Astrocyte (in vitro differentiated cells and primary cell): ENCODE measurements at regions not wholly inside any gene's neighbourhood (a gene's known extent, or its start where the extent isn't known, plus 50 kb on each side); places are given as distances from the start of the nearest gene placed in this dataset.

Source experiments
- DNase-seq: peaks from one replicate; pipeline ENCODE4 v3.0.0-alpha.2; 2010; ENCODE audit warnings: low read depth
- FAIRE-seq: peaks from 2 replicates; lab custom pipeline; 2011; peaks lifted over from hg19 to GRCh38; lab: Jason Lieb, UNC
- H2AFZ ChIP-seq: 2 replicates; pipeline ENCODE4 v1.6.0; 2012; ENCODE audit warnings: low read depth, low read length, inconsistent platforms
- H3K27ac ChIP-seq: 2 replicates; pipeline ENCODE4 v1.5.1; 2011; ENCODE audit warnings: low read depth, low read length, inconsistent platforms
- H3K27me3 ChIP-seq: 2 replicates; pipeline ENCODE4 v1.6.0; 2011; ENCODE audit warnings: low read length, inconsistent platforms; ENCODE audit not compliant: insufficient read depth
- H3K36me3 ChIP-seq: 2 replicates; pipeline ENCODE4 v1.5.1; 2011; ENCODE audit warnings: low read length, inconsistent platforms; ENCODE audit not compliant: insufficient read depth
- H3K4me1 ChIP-seq: 2 replicates; pipeline ENCODE4 v1.5.1; 2011; ENCODE audit warnings: low read length, inconsistent platforms; ENCODE audit not compliant: insufficient read depth
- H3K4me2 ChIP-seq: 2 replicates; pipeline ENCODE4 v1.6.0; 2012; ENCODE audit warnings: low read length, inconsistent platforms
- H3K4me3 ChIP-seq: 2 replicates; pipeline ENCODE4 v1.5.1; 2011; ENCODE audit warnings: low read depth, mild to moderate bottlenecking, low read length, inconsistent platforms; ENCODE audit not compliant: insufficient read depth
- H3K79me2 ChIP-seq: 2 replicates; pipeline ENCODE4 v1.6.0; 2012; ENCODE audit warnings: mild to moderate bottlenecking, low read length, inconsistent platforms; ENCODE audit not compliant: insufficient read depth
- H3K9ac ChIP-seq: 2 replicates; pipeline ENCODE4 v1.6.0; 2012; ENCODE audit warnings: mild to moderate bottlenecking, low read length, inconsistent platforms
- H3K9me3 ChIP-seq: 2 replicates; pipeline ENCODE4 v1.5.1; 2012; ENCODE audit warnings: low read depth, mild to moderate bottlenecking, low read length, inconsistent platforms; ENCODE audit not compliant: insufficient read depth
- H4K20me1 ChIP-seq: 2 replicates; pipeline ENCODE4 v1.6.0; 2012; ENCODE audit warnings: low read length, inconsistent platforms; ENCODE audit not compliant: insufficient read depth
- H3K27ac Mint-ChIP-seq: one replicate; pipeline ENCODE4 v1.8.0; 2021; ENCODE audit warnings: mild to moderate bottlenecking, mixed read lengths; ENCODE audit not compliant: unreplicated experiment
- H3K27me3 Mint-ChIP-seq: one replicate; pipeline ENCODE4 v1.8.0; 2021; ENCODE audit warnings: low read depth, mixed read lengths; ENCODE audit not compliant: unreplicated experiment
- H3K36me3 Mint-ChIP-seq: one replicate; pipeline ENCODE4 v1.8.0; 2021; ENCODE audit warnings: low read depth, mixed read lengths; ENCODE audit not compliant: unreplicated experiment
- H3K4me1 Mint-ChIP-seq: one replicate; pipeline ENCODE4 v1.8.0; 2021; ENCODE audit warnings: low read depth, mixed read lengths; ENCODE audit not compliant: unreplicated experiment
- H3K4me3 Mint-ChIP-seq: one replicate; pipeline ENCODE4 v1.8.0; 2021; ENCODE audit warnings: mild to moderate bottlenecking, moderate library complexity, mixed read lengths; ENCODE audit not compliant: unreplicated experiment
- H3K9me3 Mint-ChIP-seq: one replicate; pipeline ENCODE4 v1.8.0; 2021; ENCODE audit warnings: mild to moderate bottlenecking, mixed read lengths; ENCODE audit not compliant: unreplicated experiment
- CTCF ChIP-seq: IDR thresholded peaks from 2 replicates; pipeline ENCODE4 v1.5.1; 2011; ENCODE audit warnings: low read depth, mild to moderate bottlenecking, inconsistent platforms, low read length, moderate library complexity; ENCODE audit not compliant: insufficient read depth
- EZH2 ChIP-seq: IDR thresholded peaks from 2 replicates; pipeline ENCODE4 v1.6.1; 2012; ENCODE audit warnings: mild to moderate bottlenecking, low read length, inconsistent platforms; ENCODE audit not compliant: insufficient read depth

- H3K4me1 ChIP-seq = no peaks in the 10 kb centered on the region
- no peak for TF ChIP-seq CTCF
- TF ChIP-seq EZH2 = no peak
- H3K9ac ChIP-seq = no peak overlapping the region
- H3K79me2 ChIP-seq = no peaks in the 10 kb centered on the region
- FAIRE-seq (no peak), DNase-seq (no peak)
- no peaks in the 10 kb centered on the region for H3K9me3 Mint-ChIP-seq
- H3K27ac ChIP-seq = no peak overlapping the region
- no peaks in the 10 kb centered on the region for H3K9me3 ChIP-seq
- H3K27me3 ChIP-seq = no peaks in the 10 kb centered on the region
- H4K20me1 ChIP-seq = no peaks in the 10 kb centered on the region
- no peaks in the 10 kb centered on the region for H3K27me3 Mint-ChIP-seq
- H3K36me3 ChIP-seq = no peaks in the 10 kb centered on the region
- H3K4me3 ChIP-seq = no peak overlapping the region
- no peaks in the 10 kb centered on the region for H3K36me3 Mint-ChIP-seq
- H3K27ac Mint-ChIP-seq = no peak overlapping the region
- H3K4me3 Mint-ChIP-seq = no peak overlapping the region
- no peak overlapping the region for H3K4me2 ChIP-seq
- H3K4me1 Mint-ChIP-seq = no peaks in the 10 kb centered on the region
- H2AFZ ChIP-seq = no peak overlapping the region
Observed at GRCh38 chr5:102114525-102115069, 181.5 kb downstream of the SLCO4C1 start.

GRCh38 chr5:102107865-102108264, 188.2 kb downstream of the SLCO4C1 start:
- no peak overlapping the region for H3K27ac Mint-ChIP-seq
- DNase-seq (no peak), FAIRE-seq (no peak)
- H3K36me3 Mint-ChIP-seq = no peaks in the 10 kb centered on the region
- Histone ChIP-seq H3K9me3 (peaks cover 4% of the 10 kb centered on the region), H4K20me1 (no peaks in the 10 kb centered on the region), H3K79me2 (no peaks in the 10 kb centered on the region), H2AFZ (no peak overlapping the region), H3K27me3 (no peaks in the 10 kb centered on the region), H3K4me3 (no peak overlapping the region), H3K4me1 (no peaks in the 10 kb centered on the region), H3K9ac (no peak overlapping the region), H3K27ac (no peak overlapping the region), H3K36me3 (no peaks in the 10 kb centered on the region), H3K4me2 (no peak overlapping the region)
- no peak overlapping the region for H3K4me3 Mint-ChIP-seq
- H3K27me3 Mint-ChIP-seq = no peaks in the 10 kb centered on the region
- no peaks in the 10 kb centered on the region for H3K4me1 Mint-ChIP-seq
- no peaks in the 10 kb centered on the region for H3K9me3 Mint-ChIP-seq
- TF ChIP-seq CTCF (no peak), EZH2 (no peak)

- no peak overlapping the region for H3K4me2 ChIP-seq
- Mint-ChIP-seq H3K36me3 (no peaks in the 10 kb centered on the region), H3K9me3 (no peaks in the 10 kb centered on the region), H3K4me1 (no peaks in the 10 kb centered on the region), H3K27me3 (no peaks in the 10 kb centered on the region), H3K27ac (no peak overlapping the region), H3K4me3 (no peak overlapping the region)
- FAIRE-seq (no peak), DNase-seq (no peak)
- no peaks in the 10 kb centered on the region for H3K27me3 ChIP-seq
- no peaks in the 10 kb centered on the region for H3K36me3 ChIP-seq
- no peak overlapping the region for H3K9ac ChIP-seq
- no peak overlapping the region for H2AFZ ChIP-seq
- H3K27ac ChIP-seq = no peak overlapping the region
- H3K9me3 ChIP-seq = peaks cover 4% of the 10 kb centered on the region
- no peak overlapping the region for H3K4me3 ChIP-seq
- TF ChIP-seq CTCF (no peak), EZH2 (no peak)
- no peaks in the 10 kb centered on the region for H3K4me1 ChIP-seq
- H4K20me1 ChIP-seq = no peaks in the 10 kb centered on the region
- no peaks in the 10 kb centered on the region for H3K79me2 ChIP-seq
Observed at GRCh38 chr5:102106599-102106998, 189.5 kb downstream of the SLCO4C1 start.
